GM06990 (cell line): ENCODE measurements at regions not wholly inside any gene's neighbourhood (a gene's known extent, or its start where the extent isn't known, plus 50 kb on each side); places are given as distances from the start of the nearest gene placed in this dataset.

Source experiments
- DNase-seq: peaks from one replicate; pipeline ENCODE4 v3.0.0-alpha.2; 2011; ENCODE audit not compliant: insufficient read length; ENCODE audit errors: extremely low read depth
- H3K27me3 ChIP-seq: replicated peaks from 2 replicates; pipeline ENCODE4 v1.6.0; 2011; ENCODE audit warnings: low read length; ENCODE audit not compliant: control insufficient read depth, insufficient read depth
- H3K36me3 ChIP-seq: 2 replicates; pipeline ENCODE4 v1.5.1; 2011; ENCODE audit warnings: low read length; ENCODE audit not compliant: control insufficient read depth, insufficient read depth
- H3K4me3 ChIP-seq: replicated peaks from 2 replicates; pipeline ENCODE4 v1.5.1; 2011; ENCODE audit warnings: low read depth, mild to moderate bottlenecking, control low read depth, low read length
- TF ChIP-seq, protein P1 (sequence below): IDR thresholded peaks from 2 replicates; pipeline ENCODE4 v1.5.1; 2011; ENCODE audit warnings: low read length, control low read depth, mild to moderate bottlenecking, inconsistent platforms; ENCODE audit not compliant: insufficient read depth, poor library complexity, severe bottlenecking

DNA sequence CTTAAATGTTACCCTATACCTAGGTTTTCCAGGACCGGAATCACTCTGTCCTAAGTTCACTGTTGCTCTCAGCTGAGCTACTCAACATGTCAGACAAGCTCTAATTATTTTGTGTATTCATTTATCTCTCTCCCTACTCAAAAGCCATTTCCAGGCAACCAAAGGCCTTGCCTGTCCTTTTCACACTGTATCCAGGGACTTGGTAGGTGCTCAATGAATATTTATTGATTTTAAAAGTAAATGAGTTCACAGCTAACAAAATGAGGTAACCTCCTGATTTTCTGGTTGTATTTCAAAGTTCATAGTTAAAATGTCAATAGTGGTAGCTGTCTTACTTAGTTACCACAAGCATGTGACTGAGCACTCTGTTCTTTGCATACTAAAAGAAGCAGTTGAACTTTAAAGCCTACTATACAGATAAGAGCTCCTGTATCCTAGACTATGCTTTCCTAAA is 522.2 kb downstream of the ACTL7B start:
- TF ChIP-seq, protein P1, sequence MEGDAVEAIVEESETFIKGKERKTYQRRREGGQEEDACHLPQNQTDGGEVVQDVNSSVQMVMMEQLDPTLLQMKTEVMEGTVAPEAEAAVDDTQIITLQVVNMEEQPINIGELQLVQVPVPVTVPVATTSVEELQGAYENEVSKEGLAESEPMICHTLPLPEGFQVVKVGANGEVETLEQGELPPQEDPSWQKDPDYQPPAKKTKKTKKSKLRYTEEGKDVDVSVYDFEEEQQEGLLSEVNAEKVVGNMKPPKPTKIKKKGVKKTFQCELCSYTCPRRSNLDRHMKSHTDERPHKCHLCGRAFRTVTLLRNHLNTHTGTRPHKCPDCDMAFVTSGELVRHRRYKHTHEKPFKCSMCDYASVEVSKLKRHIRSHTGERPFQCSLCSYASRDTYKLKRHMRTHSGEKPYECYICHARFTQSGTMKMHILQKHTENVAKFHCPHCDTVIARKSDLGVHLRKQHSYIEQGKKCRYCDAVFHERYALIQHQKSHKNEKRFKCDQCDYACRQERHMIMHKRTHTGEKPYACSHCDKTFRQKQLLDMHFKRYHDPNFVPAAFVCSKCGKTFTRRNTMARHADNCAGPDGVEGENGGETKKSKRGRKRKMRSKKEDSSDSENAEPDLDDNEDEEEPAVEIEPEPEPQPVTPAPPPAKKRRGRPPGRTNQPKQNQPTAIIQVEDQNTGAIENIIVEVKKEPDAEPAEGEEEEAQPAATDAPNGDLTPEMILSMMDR: no peak
- DNase-seq: no peak
- Histone ChIP-seq H3K27me3 (no peaks in the 10 kb centered on the region), H3K4me3 (no peak overlapping the region), H3K36me3 (no peaks in the 10 kb centered on the region)

- TF ChIP-seq, protein P1: no peak
- Histone ChIP-seq H3K4me3 (no peak overlapping the region), H3K36me3 (no peaks in the 10 kb centered on the region), H3K27me3 (no peaks in the 10 kb centered on the region)
- no peak for DNase-seq
These were observed 524.2 kb downstream of the ACTL7B start for GRCh38 chr9:108331596-108331995.

GRCh38 chr9:108325406-108325805 is 530.4 kb downstream of the ACTL7B start:
- DNase-seq: no peak
- Histone ChIP-seq H3K4me3 (no peak overlapping the region), H3K27me3 (no peaks in the 10 kb centered on the region), H3K36me3 (no peaks in the 10 kb centered on the region)
- TF ChIP-seq, protein P1: no peak

- Histone ChIP-seq H3K27me3 (no peaks in the 10 kb centered on the region), H3K4me3 (no peak overlapping the region), H3K36me3 (no peaks in the 10 kb centered on the region)
- TF ChIP-seq, protein P1: no peak
- DNase-seq: no peak
These were observed 532.2 kb downstream of the ACTL7B start for GRCh38 chr9:108323615-108324014.

DNA sequence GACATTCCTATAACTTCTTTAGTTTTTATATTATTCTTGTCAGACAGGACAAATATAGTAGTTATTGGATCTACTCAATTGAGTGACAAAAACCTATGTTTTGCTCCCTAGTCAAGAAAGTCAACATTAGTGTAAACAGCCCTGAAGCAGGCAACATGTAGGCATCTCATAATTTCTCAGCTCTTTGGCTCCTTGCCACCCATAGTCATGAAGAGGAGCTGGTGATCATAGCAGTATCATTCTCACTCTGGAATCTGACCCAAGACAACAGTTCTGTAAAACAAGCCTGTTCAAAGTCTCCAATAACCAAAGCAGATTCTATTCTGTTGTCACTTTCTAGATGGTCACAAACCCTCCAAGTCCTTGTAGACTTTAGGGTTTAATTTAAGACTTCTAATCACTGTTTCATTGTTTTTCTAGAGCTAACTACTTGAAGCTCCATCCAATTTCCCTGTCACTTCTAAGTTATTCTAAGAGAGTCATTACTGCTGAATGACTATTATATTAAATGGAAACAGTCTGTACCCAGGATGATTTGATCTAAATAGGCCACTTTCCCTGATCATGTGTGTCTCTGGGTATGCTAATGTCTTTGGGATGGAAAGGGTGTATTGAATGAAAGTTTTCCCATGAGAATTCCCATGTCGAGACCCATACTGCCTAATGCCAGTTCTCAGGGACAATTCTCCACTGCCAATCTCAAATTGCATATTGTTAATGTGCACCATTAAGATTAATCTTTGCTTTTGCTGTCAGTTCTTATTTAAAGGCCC is 533.3 kb downstream of the ACTL7B start:
- Histone ChIP-seq H3K27me3 (no peaks in the 10 kb centered on the region), H3K4me3 (no peak overlapping the region), H3K36me3 (no peaks in the 10 kb centered on the region)
- no peak for DNase-seq
- TF ChIP-seq, protein P1: no peak
